Stimulated activated CD4-positive, alpha-beta T cell treated with anti-CD3 and anti-CD28 coated beads, Interleukin-2, amount 100 ng/mL, for 24 hours (primary cell): ENCODE measurements at regions not wholly inside any gene's neighbourhood (a gene's known extent, or its start where the extent isn't known, plus 50 kb on each side); places are given as distances from the start of the nearest gene placed in this dataset.

Source experiments
- DNase-seq, 2 donors: peaks; one replicate each; pipeline ENCODE4 v3.0.0-alpha.2; 2020

- DNase-seq = no peak
Observed at GRCh38 chr5:133681896-133682295, 69.6 kb upstream of the FSTL4 start.

GRCh38 chr5:133680830-133681565 lies 68.7 kb upstream of the FSTL4 start:
- DNase-seq = no peak

DNA sequence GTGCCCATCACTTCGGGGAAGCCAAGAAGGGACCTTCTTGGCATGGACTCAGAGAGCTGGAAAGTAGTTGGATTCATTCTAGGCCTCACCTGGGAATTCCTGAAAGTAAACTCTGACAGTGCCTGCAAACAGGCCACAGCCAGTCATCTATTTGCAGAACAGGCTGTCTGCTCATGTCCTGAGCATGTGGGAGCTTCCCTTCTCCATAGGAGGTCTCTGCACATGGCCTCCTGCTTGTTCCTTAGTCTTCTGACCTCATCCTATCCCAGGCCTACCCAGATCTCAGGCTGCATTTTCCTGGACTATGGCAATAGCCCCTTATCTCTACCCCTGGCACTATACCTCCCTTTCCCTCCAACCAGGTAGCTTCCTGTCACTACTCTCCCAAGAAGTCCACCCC lies 67.2 kb upstream of the FSTL4 start:
- DNase-seq = no peak

GRCh38 chr5:133675376-133676154 lies 63.2 kb upstream of the FSTL4 start:
- DNase-seq = no peak

GRCh38 chr5:133670336-133670735 lies 58.0 kb upstream of the FSTL4 start:
- DNase-seq = no peak

DNA sequence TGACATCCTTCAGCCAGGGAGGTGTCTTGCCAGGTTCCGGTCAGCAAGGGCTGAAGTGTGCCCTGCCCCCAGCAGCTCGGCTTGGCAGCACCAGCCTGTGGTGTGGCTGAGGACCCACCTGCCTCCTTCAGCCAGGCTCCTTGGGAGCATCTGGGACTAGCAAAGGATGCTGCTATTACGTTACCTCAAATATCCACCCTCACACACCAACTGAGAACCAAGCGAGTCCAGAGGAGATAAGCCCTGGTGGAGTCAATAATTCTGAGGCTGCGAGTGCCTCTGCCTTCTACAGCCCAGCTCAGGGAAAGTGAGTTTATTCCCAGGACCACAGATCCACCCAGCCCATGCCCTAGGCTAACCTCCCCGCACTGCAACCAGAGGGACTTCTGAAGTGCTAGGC lies 57.1 kb upstream of the FSTL4 start:
- DNase-seq = no peak

- DNase-seq = no peak
Observed at GRCh38 chr5:133668458-133668857, 56.1 kb upstream of the FSTL4 start.

- no peak for DNase-seq
Observed at GRCh38 chr5:133667217-133667616, 54.9 kb upstream of the FSTL4 start.

GRCh38 chr5:133665571-133665970 lies 53.2 kb upstream of the FSTL4 start:
- DNase-seq = no peak

DNA sequence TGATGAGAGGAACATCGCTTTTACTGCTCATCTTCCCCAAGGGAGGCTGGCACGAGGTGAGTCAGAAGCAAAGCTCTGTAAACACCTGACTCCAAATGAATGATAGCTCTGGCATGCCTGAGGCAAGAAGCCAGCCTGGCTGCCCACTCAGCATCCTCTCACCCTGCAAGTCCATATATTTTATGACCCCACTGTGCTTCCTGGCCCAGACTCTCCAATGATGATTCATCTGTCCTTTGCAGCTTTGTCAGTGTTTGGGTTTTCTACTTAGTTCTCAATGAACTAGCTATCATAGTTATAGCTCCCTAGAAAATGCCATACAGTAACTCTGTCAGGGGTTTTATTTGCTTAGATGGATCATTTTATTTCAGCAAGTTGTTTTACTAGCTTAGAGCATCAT lies 52.1 kb upstream of the FSTL4 start:
- no peak for DNase-seq

GRCh38 chr5:133663397-133664054 lies 51.2 kb upstream of the FSTL4 start:
- DNase-seq = no peak

DNA sequence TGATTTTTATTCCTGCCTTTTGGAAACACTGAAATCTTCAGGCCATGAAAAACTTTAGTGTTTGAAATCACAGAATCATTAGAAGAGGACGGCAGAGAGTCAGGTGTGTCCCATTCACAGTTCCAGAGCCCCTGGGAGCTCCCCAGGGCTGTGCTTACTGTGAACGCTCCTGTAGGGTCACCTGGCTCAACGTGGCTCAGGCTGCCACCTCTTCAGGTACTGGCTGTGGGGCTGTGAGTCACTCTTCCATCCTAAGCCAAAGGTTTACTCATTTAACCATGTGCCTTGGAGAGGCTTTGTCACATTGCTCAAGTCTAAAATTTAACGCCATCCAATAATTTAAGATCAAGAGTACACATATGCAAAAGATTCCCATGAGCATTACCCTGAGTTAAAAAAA lies 50.2 kb upstream of the FSTL4 start:
- no peak for DNase-seq
